Neural cell (in vitro differentiated cells): ENCODE measurements at regions not wholly inside any gene's neighbourhood (a gene's known extent, or its start where the extent isn't known, plus 50 kb on each side); places are given as distances from the start of the nearest gene placed in this dataset.

ENCODE experiments used
- EZH2 ChIP-seq: fragments of 200-600, 300-800 bp; shearing (Covaris generic), sonication (generic); IDR thresholded peaks from 2 replicates; pipeline ENCODE4 v1.6.1; 2014; ENCODE audit warnings: antibody characterized with exemption, low read length, borderline replicate concordance, mild to moderate bottlenecking; ENCODE audit not compliant: insufficient read depth, poor library complexity, severe bottlenecking
- TF ChIP-seq, protein P1 (sequence below): fragments of 450-650 bp; IDR thresholded peaks from 2 replicates; pipeline ENCODE4 v1.5.1; 2014; ENCODE audit warnings: antibody characterized with exemption, mild to moderate bottlenecking, moderate library complexity; ENCODE audit not compliant: poor library complexity, severe bottlenecking

DNA sequence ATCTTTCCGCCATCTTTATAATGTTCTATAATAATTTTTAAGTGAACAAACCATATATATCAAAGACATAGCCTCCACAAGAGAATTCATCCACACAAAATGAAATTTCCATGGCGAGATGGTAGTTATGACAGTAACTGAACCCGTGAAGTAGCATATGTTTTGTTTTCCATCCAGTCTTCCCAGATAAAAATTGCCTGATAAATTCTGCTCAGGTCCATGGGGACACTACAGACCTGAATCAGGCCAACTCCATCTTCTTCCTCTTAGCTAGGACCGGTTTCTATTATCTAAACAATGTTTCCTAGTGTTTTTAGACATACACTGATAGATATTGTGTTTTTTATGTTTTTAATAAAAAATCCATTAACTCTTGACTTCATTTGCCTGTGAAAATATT, 235.7 kb downstream of the PLK2 start:
- TF ChIP-seq, protein P1, sequence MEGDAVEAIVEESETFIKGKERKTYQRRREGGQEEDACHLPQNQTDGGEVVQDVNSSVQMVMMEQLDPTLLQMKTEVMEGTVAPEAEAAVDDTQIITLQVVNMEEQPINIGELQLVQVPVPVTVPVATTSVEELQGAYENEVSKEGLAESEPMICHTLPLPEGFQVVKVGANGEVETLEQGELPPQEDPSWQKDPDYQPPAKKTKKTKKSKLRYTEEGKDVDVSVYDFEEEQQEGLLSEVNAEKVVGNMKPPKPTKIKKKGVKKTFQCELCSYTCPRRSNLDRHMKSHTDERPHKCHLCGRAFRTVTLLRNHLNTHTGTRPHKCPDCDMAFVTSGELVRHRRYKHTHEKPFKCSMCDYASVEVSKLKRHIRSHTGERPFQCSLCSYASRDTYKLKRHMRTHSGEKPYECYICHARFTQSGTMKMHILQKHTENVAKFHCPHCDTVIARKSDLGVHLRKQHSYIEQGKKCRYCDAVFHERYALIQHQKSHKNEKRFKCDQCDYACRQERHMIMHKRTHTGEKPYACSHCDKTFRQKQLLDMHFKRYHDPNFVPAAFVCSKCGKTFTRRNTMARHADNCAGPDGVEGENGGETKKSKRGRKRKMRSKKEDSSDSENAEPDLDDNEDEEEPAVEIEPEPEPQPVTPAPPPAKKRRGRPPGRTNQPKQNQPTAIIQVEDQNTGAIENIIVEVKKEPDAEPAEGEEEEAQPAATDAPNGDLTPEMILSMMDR, result no peak
- TF ChIP-seq EZH2, result no peak
